GM18858 (cell line): ENCODE measurements at regions not wholly inside any gene's neighbourhood (a gene's known extent, or its start where the extent isn't known, plus 50 kb on each side); places are given as distances from the start of the nearest gene placed in this dataset.

Experiments
- ATAC-seq: cut with Tn5 transposase; IDR thresholded peaks from one replicate; pipeline ENCODE4 v1.9.1; 2021; ENCODE audit not compliant: unreplicated experiment

- no peak for ATAC-seq
Measured at GRCh38 chr2:129760669-129761068, 218.8 kb upstream of the RAB6C start.

- no peak for ATAC-seq
Measured at GRCh38 chr2:129761569-129762021, 217.9 kb upstream of the RAB6C start.

GRCh38 chr2:129762386-129763189, 216.9 kb upstream of the RAB6C start:
- no peak for ATAC-seq

DNA sequence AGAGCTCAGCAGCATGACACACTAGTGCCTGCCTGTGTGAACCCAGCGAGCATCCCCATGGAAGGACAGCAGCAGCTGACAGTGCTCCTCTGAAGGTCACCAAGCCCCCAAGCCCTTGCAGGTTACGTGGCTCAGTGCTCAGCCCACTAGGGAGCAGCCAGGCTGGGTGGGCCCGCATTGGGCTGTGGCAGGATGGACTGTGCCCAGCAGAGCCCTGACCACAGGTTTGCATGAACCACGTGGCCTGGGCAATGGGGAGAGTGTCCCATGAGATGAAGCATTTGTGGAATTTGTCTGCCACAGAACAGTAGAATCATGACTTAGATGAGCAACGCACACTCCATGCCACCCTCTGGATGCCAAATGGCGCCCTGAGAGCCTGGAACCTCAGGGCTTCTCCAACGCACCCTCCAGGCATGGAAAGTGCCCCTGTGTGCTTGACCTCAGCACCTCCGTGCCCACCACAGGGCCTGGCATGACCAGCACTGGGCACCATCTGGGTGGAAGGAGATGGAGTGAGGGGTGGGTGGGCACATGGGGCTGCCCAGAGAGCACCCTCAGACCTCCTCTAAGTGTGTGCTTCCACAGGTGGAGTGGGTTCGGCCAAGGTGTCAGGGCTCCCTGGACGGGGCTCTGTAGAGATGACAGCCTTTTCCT, 216.1 kb upstream of the RAB6C start:
- ATAC-seq, result no peak

DNA sequence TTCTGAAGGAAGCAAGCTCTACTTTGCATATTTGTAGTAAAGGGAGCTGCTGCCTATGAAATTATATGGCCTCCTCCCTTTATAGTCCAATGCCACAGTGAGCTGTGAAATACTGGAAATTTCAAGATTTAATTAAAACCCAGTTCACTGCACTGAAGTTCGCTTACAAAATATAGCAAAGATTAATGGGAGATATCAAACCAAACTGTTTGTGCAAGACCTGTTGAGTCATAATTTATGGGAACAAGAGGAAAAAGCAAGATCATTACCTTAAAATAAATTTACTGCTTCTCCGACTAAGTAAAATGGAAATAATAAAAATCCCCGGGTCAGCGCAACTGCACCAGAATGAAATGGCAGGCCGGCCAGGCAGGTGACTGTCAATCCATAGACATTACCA, 215.5 kb upstream of the RAB6C start:
- ATAC-seq, result no peak

DNA sequence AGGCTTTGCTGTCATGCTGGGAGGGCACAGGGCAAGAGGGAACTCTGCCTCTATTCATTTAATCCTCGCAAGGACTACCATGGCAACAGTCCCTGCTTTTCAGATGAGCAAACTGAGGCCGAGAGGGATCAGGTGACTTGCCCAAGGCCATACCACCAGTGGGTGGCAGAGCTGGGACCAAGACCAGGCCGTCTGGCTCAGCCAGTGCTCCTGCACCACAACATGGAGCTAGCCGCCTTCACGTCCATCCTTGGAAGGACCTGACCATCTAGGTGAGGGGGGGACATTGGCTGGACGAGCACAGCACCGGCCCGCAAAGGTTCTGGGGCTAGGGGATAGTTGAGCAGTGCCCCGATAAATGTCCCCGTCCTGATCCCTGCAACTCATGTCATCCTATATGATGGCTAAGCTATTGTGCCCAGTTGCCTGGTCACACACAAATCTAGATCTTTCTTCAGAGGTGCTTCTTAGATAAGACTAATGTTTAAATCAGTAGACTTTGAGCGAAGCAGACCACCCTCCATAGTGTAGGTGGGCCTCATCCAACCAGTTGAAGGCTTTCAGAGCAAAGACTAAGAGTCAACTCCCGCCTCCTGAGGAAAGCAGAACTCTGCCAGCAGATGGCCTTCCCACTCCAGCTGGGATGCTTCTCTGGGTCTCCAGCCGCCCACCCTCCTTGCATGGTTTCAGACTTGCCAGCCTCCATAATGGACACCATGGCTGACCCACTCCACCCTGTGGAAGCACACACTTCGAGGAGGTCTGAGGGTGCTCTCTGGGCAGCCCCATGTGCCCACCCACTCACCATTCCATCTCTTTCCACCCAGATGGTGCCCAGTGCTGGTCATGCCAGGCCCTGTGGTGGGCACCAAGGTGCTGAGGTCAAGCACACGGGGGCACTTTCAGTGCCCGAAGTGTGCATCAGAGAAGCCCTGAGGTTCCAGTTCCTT, 214.8 kb upstream of the RAB6C start:
- no peak for ATAC-seq

DNA sequence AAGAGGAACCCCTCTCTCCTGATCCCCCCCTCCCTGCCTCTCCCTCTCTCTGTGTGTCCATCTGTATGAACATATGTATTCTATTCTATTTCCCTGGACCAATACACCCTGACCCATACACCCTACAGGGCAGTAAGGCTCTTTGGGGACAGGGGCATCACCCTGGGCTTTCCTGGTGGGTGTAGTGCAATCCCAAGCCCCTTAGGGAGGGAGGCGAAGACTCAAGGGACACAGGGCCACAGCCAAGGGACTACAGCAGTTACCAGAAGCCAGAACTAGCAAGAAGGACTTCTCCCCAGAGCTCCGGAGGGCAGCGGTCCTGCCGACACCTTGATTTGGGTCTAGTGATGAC, 214.2 kb upstream of the RAB6C start:
- ATAC-seq, result no peak

DNA sequence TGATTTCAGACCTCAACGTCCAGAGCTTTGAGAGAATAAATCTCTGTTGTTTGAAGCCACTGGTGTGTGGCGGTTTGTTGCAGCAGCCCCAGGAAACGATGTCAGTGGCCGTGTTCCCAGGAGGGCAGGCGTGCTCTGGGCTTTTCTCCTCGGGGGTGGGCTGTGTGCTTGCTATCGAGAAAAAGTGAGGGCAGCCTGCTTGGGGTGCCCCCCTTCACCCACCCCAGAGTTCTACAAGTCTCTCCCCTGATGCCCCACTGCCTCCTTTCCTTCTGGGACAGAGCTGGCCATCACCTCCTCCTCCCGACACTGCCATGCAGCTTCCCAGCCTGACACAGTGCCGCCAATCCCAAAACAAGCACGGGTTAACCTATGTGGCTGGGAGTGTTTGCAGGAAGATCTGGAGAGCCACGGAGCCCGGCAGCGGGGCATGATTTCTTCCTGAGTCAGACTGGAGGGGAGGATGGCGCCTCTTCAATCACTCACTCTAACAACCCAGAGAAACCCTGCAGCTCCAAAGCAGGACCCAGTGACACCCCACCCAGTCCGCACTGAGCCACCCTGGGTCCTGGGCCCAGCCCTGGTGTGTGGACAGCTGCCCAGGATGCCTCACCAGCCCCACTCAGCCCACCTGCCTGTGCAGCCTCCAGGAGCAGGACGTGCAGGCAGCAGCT, 213.7 kb upstream of the RAB6C start:
- ATAC-seq, result no peak

GRCh38 chr2:129766374-129766993, 213.0 kb upstream of the RAB6C start:
- no peak for ATAC-seq

DNA sequence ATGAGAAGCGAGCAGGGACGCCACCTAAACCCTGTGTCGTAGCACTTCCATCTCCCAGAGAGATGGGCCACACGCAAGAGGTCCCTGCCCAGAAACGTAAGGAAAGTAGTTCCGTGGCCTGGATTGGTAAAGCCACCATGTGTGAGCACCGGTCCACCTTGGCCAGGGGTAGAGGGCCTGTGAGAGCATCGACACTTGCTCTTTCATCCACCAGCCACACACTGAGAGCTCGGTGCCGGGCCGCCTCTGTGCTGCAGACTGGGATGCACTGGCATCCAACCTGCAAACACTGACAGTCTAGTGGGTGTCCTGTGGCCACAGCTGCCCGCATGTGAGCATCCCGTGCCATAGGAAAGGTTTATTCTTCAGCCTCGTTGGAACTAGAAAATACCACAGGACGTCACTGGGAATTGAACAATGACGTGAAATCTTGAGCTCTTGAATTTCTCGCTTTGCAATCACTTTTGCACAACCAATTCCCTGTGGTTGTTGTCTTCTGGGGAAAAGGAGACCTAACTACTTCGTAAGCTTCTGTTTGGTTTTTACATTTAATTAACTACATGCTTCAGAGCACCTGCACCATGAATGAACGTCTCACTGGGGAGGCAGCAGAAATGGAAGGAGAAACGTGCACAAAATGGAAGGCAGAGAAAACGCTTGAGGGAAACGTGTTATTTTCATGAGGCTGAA, 212.0 kb upstream of the RAB6C start:
- no peak for ATAC-seq

GRCh38 chr2:129768036-129768386, 211.5 kb upstream of the RAB6C start:
- no peak for ATAC-seq

DNA sequence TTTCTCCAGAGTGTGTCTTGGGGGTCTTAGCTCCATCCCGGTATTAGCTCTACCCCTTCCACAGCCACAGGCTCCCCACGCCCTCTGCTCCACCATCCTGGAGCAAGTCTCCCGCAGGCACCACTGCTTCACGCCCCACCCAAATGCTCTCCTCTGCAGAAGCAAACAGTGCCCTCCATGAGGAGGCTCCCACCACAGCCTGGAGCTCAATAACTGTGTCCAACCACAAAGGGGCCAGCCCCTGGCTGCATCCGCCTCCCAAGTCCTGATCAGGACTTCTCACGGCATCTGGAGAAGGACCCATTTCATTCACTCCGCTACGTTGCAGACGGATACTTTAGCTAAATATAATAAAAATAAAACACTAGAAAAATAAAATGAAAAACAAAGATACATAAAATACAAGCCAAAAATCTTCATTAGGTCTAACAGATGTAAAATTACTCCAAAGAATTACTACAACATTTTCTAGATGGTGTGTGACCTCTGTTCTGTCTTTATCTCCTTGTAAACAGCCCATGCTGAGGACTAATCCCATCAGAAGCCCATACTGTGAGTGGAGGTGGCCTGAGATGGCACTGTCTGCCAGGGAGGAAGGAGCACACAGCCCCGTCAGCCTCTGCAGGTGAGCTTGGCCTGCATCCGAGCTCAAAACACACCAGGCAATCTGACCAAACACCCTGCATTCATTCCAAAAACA, 210.8 kb upstream of the RAB6C start:
- no peak for ATAC-seq

DNA sequence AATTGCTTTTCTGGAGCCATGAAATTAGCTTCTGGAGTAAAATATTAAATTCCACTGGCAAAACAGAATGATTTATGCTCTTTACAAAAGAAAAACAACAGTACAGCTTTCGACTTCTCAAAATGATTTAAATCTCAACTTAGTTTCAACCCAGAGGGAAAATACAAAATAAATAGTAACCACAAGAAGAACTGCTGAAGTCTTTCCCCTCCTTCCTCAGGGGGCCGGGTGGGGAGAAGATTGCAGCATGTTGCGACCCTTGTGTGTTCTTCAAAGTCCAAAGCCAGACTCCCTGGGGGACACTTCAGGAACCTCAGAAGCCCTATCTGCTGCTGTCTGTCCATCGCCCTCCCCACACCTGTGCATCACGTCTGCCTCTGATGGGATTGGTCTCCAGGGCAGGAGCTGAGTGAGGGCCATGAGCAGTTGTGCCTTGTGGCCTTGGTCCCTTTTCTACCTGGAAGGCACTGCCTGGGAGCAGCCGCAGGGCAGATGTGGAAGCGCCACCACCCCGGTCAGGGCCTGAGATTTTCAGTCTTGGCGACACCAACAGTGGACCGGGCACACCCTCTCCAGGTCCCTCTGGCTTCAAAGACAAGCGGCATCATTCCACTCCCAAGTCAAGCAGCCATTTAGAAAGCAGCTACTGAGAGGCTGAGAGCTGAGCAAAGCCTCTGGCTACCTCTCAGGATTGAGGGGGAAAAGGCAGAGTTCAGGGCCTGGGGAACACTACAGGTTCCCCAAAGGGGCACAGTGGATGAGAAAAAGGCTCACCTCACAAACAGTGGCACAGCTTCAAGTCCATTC, 210.1 kb upstream of the RAB6C start:
- no peak for ATAC-seq

- no peak for ATAC-seq
Measured at GRCh38 chr2:129771418-129772189, 207.9 kb upstream of the RAB6C start.

- no peak for ATAC-seq
Measured at GRCh38 chr2:129772190-129772579, 207.3 kb upstream of the RAB6C start.

DNA sequence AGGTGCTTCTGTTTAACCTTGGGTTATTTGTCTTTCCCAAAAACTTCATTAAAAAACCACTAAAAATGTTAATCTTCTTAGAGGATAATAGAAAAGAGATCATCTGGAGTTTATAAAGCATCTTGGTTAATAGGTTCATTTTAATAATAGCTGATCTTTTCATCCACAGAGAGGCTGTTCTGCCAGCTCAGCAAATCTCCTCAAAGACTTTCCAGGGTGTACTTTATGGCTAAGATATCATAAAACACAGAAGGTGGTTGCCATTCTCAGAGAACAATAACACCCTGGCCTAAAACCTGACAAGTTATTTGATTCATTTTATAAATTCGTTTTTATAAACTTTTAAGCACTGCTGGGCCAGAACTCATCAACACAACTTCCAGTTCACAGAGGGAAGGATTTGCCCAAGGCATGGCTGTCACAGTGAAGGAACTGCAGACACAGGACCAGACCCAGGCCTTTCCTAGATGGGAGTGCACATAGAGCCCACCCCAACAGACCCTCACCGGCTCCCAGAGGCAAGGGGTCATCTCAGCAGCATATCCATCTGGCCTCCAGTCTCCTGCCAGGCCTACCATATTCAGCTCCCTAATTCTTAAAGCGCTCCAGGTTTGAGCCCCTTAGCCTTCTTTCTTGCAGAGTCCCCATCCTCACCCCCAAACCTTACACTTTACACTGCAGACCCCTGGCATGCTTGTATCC, 203.4 kb upstream of the RAB6C start:
- no peak for ATAC-seq

DNA sequence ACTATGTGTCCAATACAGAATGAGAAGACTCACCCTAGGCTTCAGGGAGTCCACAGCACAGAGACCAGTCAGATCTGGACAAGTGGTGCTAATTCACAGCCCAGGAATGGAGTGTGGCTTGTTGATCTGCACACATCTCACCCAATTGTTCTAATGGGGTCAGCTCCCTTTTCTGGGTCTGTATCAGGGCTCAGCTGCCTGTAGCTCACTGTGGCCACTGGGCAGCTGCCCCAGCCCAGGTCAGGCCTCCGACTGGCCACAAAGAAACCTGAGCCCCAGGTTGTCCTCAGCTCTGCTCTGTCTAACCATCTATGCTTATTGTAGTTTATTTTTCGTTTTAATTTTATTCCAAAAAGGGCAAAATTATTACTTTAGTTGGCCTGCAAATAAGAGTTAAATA, 202.3 kb upstream of the RAB6C start:
- ATAC-seq, result no peak
